GM18909 (cell line): ENCODE measurements at regions not wholly inside any gene's neighbourhood (a gene's known extent, or its start where the extent isn't known, plus 50 kb on each side); places are given as distances from the start of the nearest gene placed in this dataset.

Experiments used
- ATAC-seq: cut with Tn5 transposase; IDR thresholded peaks from one replicate; pipeline ENCODE4 v1.9.1; 2021; ENCODE audit warnings: mild to moderate bottlenecking; ENCODE audit not compliant: unreplicated experiment, poor library complexity

GRCh38 chr4:171644430-171645057, 168.7 kb upstream of the GALNTL6 start:
- ATAC-seq = peak; percentile 93

- ATAC-seq = peak; percentile 94
Measured at GRCh38 chr4:171639540-171639939, 173.7 kb upstream of the GALNTL6 start.

GRCh38 chr4:171636606-171637005, 176.6 kb upstream of the GALNTL6 start:
- ATAC-seq = no peak

- ATAC-seq = no peak
Measured at GRCh38 chr4:171629737-171630136, 183.5 kb upstream of the GALNTL6 start.

GRCh38 chr4:171629182-171629581, 184.0 kb upstream of the GALNTL6 start:
- ATAC-seq = peak; percentile 97

- no peak for ATAC-seq
Measured at GRCh38 chr4:171626554-171626953, 186.7 kb upstream of the GALNTL6 start.

GRCh38 chr4:171622729-171623128, 190.5 kb upstream of the GALNTL6 start:
- no peak for ATAC-seq

- ATAC-seq = peak; percentile 57
Measured at GRCh38 chr4:171621646-171622045, 191.6 kb upstream of the GALNTL6 start.

GRCh38 chr4:171612907-171613306, 200.3 kb upstream of the GALNTL6 start:
- no peak for ATAC-seq

GRCh38 chr4:171602638-171603355, 210.4 kb upstream of the GALNTL6 start:
- no peak for ATAC-seq

GRCh38 chr4:171601091-171601490, 212.1 kb upstream of the GALNTL6 start:
- ATAC-seq = no peak

GRCh38 chr4:171599628-171600027, 213.6 kb upstream of the GALNTL6 start:
- ATAC-seq = no peak

- ATAC-seq = no peak
Measured at GRCh38 chr4:171594293-171594692, 218.9 kb upstream of the GALNTL6 start.

GRCh38 chr4:171590716-171591115, 222.5 kb upstream of the GALNTL6 start:
- no peak for ATAC-seq

GRCh38 chr4:171588764-171589163, 224.4 kb upstream of the GALNTL6 start:
- no peak for ATAC-seq

- ATAC-seq = no peak
Measured at GRCh38 chr4:171588051-171588545, 225.1 kb upstream of the GALNTL6 start.

- no peak for ATAC-seq
Measured at GRCh38 chr4:171583790-171584189, 229.4 kb upstream of the GALNTL6 start.

- no peak for ATAC-seq
Measured at GRCh38 chr4:171582961-171583581, 230.1 kb upstream of the GALNTL6 start.

GRCh38 chr4:171573181-171573580, 240.0 kb upstream of the GALNTL6 start:
- no peak for ATAC-seq

- peak; percentile 85 for ATAC-seq
Measured at GRCh38 chr4:171565130-171565788, 247.9 kb upstream of the GALNTL6 start.

GRCh38 chr4:171561419-171561818, 251.8 kb upstream of the GALNTL6 start:
- peak; percentile 77 for ATAC-seq
